ENCODE measurements at regions not wholly inside any gene's neighbourhood (a gene's known extent, or its start where the extent isn't known, plus 50 kb on each side); places are given as distances from the start of the nearest gene placed in this dataset.
"Not testable (repeated sequence)": the region's sequence is repeated elsewhere in the genome, so short reads cannot be mapped to it uniquely, and the experiment has no call there.

- Histone ChIP-seq H2AFZ (ENCODE audit: low read length) (no peak overlapping the region), H3K4me1 (ENCODE audit: low read length) (no peaks in the 10 kb centered on the region; the same call in 1 of the 2 replicates), H3K9ac (ENCODE audit: low read length) (no peak overlapping the region), H4K20me1 (ENCODE audit: insufficient read depth, low read depth, low read length) (no peaks in the 10 kb centered on the region), H3K27me3 (ENCODE audit: low read length) (no peaks in the 10 kb centered on the region), H3K27ac (ENCODE audit: low read length) (no peak overlapping the region), H3K9me3 (ENCODE audit: low read length) (no peaks in the 10 kb centered on the region), H3K4me3 (ENCODE audit: low read length) (no peak overlapping the region), H3K79me2 (ENCODE audit: low read length) (no peaks in the 10 kb centered on the region), H3K36me3 (ENCODE audit: insufficient read depth, low read length) (no peaks in the 10 kb centered on the region), H3K4me2 (ENCODE audit: low read depth, low read length, poor library complexity, severe bottlenecking) (no peak overlapping the region), H3K9me2 (replicated peaks; ENCODE audit: insufficient read depth, low read length) (no peaks in the 10 kb centered on the region)
- no peak for DNase-seq
These were observed 65.2 kb upstream of the LRPPRC start for GRCh38 chr2:44060990-44061389.

GRCh38 chr2:44061469-44061868 lies 65.7 kb upstream of the LRPPRC start:
- Histone ChIP-seq H3K79me2 (ENCODE audit: low read length) (no peaks in the 10 kb centered on the region), H3K4me2 (ENCODE audit: low read depth, low read length, poor library complexity, severe bottlenecking) (no peak overlapping the region), H3K36me3 (ENCODE audit: insufficient read depth, low read length) (no peaks in the 10 kb centered on the region), H3K4me1 (ENCODE audit: low read length) (no peaks in the 10 kb centered on the region; the same call in 1 of the 2 replicates), H3K9me3 (ENCODE audit: low read length) (no peaks in the 10 kb centered on the region), H2AFZ (ENCODE audit: low read length) (no peak overlapping the region), H3K9ac (ENCODE audit: low read length) (no peak overlapping the region), H3K27me3 (ENCODE audit: low read length) (no peaks in the 10 kb centered on the region), H3K27ac (ENCODE audit: low read length) (no peak overlapping the region), H4K20me1 (ENCODE audit: insufficient read depth, low read depth, low read length) (no peaks in the 10 kb centered on the region), H3K4me3 (ENCODE audit: low read length) (no peak overlapping the region), H3K9me2 (replicated peaks; ENCODE audit: insufficient read depth, low read length) (no peaks in the 10 kb centered on the region)
- no peak for DNase-seq

DNA sequence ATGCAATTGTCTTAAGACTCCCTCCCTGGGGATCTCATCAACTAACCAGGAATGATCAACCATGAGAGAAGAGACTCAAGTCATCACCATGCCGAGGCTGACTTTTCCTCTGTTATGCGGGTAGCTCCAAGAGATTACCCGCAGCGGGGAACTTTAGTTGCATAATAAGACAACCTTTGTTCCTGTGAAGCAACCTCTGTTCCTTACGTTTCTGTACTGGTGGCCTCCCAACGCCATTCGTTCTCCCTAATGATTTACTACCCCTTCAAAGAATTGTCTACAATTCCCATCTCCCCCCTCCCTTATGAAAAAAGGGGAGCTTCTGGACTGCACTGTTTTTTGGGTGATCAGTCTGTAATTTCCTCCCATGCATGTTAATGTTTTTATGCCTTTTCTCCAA lies 66.1 kb upstream of the LRPPRC start:
- H3K9ac ChIP-seq (ENCODE audit: low read length), result no peak overlapping the region
- H3K79me2 ChIP-seq (ENCODE audit: low read length), result no peaks in the 10 kb centered on the region
- no peaks in the 10 kb centered on the region for H3K27me3 ChIP-seq (ENCODE audit: low read length)
- no peak overlapping the region for H2AFZ ChIP-seq (ENCODE audit: low read length)
- H3K4me1 ChIP-seq (ENCODE audit: low read length), result no peaks in the 10 kb centered on the region; the same call in 1 of the 2 replicates
- H3K9me2 ChIP-seq (replicated peaks; ENCODE audit: insufficient read depth, low read length), result no peaks in the 10 kb centered on the region
- no peak overlapping the region for H3K4me3 ChIP-seq (ENCODE audit: low read length)
- DNase-seq, result no peak
- H3K9me3 ChIP-seq (ENCODE audit: low read length), result no peaks in the 10 kb centered on the region
- H3K36me3 ChIP-seq (ENCODE audit: insufficient read depth, low read length), result no peaks in the 10 kb centered on the region
- no peaks in the 10 kb centered on the region for H4K20me1 ChIP-seq (ENCODE audit: insufficient read depth, low read depth, low read length)
- H3K4me2 ChIP-seq (ENCODE audit: low read depth, low read length, poor library complexity, severe bottlenecking), result no peak overlapping the region
- H3K27ac ChIP-seq (ENCODE audit: low read length), result no peak overlapping the region

GRCh38 chr2:44063033-44063432 lies 67.2 kb upstream of the LRPPRC start:
- no peaks in the 10 kb centered on the region for H3K79me2 ChIP-seq (ENCODE audit: low read length)
- no peaks in the 10 kb centered on the region; the same call in 1 of the 2 replicates for H3K4me1 ChIP-seq (ENCODE audit: low read length)
- no peaks in the 10 kb centered on the region for H3K9me3 ChIP-seq (ENCODE audit: low read length)
- no peak overlapping the region for H3K9ac ChIP-seq (ENCODE audit: low read length)
- no peaks in the 10 kb centered on the region for H3K27me3 ChIP-seq (ENCODE audit: low read length)
- H3K36me3 ChIP-seq (ENCODE audit: insufficient read depth, low read length), result no peaks in the 10 kb centered on the region
- no peak overlapping the region for H3K4me3 ChIP-seq (ENCODE audit: low read length)
- H3K27ac ChIP-seq (ENCODE audit: low read length), result no peak overlapping the region
- H2AFZ ChIP-seq (ENCODE audit: low read length), result no peak overlapping the region
- H4K20me1 ChIP-seq (ENCODE audit: insufficient read depth, low read depth, low read length), result no peaks in the 10 kb centered on the region
- DNase-seq, result no peak
- no peak overlapping the region for H3K4me2 ChIP-seq (ENCODE audit: low read depth, low read length, poor library complexity, severe bottlenecking)
- no peaks in the 10 kb centered on the region for H3K9me2 ChIP-seq (replicated peaks; ENCODE audit: insufficient read depth, low read length)

DNA sequence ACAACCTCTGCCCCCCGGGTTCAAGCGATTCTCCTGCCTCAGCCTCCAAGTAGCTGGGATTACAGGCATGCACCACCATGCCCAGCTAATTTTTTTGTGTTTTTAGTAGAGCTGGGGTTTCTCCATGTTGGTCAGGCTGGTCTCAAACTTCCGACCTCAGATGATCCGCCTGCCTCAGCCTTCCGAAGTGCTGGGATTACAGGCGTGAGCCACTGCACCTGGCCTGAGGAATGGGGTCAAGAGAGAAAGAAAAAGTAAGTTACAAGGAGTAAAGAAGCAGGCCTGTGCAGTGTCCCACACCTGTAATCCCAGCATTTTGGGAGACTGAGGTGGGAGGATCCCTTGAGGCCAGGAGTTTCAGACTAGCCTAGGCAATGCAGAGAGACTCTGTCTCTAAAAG lies 68.5 kb upstream of the LRPPRC start:
- not testable (repeated sequence) for H3K36me3 ChIP-seq (ENCODE audit: insufficient read depth, low read length); H3K4me1 ChIP-seq (ENCODE audit: low read length); H3K9ac ChIP-seq (ENCODE audit: low read length); H3K4me2 ChIP-seq (ENCODE audit: low read depth, low read length, poor library complexity, severe bottlenecking); H2AFZ ChIP-seq (ENCODE audit: low read length); H3K4me3 ChIP-seq (ENCODE audit: low read length); H3K79me2 ChIP-seq (ENCODE audit: low read length); H3K9me3 ChIP-seq (ENCODE audit: low read length); H3K27ac ChIP-seq (ENCODE audit: low read length); H4K20me1 ChIP-seq (ENCODE audit: insufficient read depth, low read depth, low read length); DNase-seq; H3K27me3 ChIP-seq (ENCODE audit: low read length); H3K9me2 ChIP-seq (replicated peaks; ENCODE audit: insufficient read depth, low read length)

DNA sequence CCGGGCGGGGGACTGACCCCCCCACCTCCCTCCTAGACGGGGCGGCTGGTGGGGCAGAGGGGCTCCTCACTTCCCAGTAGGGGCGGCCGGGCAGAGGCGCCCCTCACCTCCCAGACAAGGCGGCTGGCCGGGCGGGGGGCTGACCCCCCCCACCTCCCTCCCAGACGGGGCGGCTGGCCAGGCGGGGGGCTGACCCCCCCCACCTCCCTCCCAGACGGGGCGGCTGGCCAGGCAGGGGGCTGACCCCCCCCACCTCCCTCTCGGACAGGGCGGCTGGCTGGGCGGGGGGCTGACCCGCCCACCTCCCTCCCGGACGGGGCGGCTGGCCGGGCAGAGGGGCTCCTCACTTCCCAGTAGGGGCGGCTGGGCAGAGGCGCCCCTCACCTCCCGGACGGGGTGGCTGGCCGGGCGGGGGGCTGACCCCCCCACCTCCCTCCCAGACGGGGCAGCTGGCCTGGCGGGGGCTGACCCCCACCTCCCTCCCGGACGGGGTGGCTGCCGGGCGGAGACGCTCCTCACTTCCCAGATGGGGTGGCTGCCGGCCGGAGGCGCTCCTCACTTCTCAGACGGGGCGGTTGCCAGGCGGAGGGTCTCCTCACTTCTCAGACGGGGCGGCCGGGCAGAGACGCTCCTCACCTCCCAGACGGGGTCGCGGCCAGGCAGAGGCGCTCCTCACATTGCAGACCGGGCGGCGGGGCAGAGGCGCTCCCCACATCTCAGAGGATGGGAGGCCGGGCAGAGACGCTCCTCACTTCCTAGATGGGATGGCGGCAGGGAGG lies 71.4 kb upstream of the LRPPRC start:
- not testable (repeated sequence) for H3K27me3 ChIP-seq (ENCODE audit: low read length); H3K9me2 ChIP-seq (replicated peaks; ENCODE audit: insufficient read depth, low read length); H3K9ac ChIP-seq (ENCODE audit: low read length); H2AFZ ChIP-seq (ENCODE audit: low read length); H4K20me1 ChIP-seq (ENCODE audit: insufficient read depth, low read depth, low read length); H3K36me3 ChIP-seq (ENCODE audit: insufficient read depth, low read length); H3K4me2 ChIP-seq (ENCODE audit: low read depth, low read length, poor library complexity, severe bottlenecking); H3K79me2 ChIP-seq (ENCODE audit: low read length); H3K4me3 ChIP-seq (ENCODE audit: low read length); H3K9me3 ChIP-seq (ENCODE audit: low read length); DNase-seq; H3K27ac ChIP-seq (ENCODE audit: low read length); H3K4me1 ChIP-seq (ENCODE audit: low read length)

- not testable (repeated sequence) for H3K4me2 ChIP-seq (ENCODE audit: low read depth, low read length, poor library complexity, severe bottlenecking); H3K9me3 ChIP-seq (ENCODE audit: low read length); H3K27me3 ChIP-seq (ENCODE audit: low read length); DNase-seq; H3K4me3 ChIP-seq (ENCODE audit: low read length); H3K9ac ChIP-seq (ENCODE audit: low read length); H3K27ac ChIP-seq (ENCODE audit: low read length); H3K9me2 ChIP-seq (replicated peaks; ENCODE audit: insufficient read depth, low read length); H2AFZ ChIP-seq (ENCODE audit: low read length); H3K36me3 ChIP-seq (ENCODE audit: insufficient read depth, low read length); H4K20me1 ChIP-seq (ENCODE audit: insufficient read depth, low read depth, low read length); H3K4me1 ChIP-seq (ENCODE audit: low read length); H3K79me2 ChIP-seq (ENCODE audit: low read length)
These were observed 72.0 kb upstream of the LRPPRC start for GRCh38 chr2:44067791-44068181.

DNA sequence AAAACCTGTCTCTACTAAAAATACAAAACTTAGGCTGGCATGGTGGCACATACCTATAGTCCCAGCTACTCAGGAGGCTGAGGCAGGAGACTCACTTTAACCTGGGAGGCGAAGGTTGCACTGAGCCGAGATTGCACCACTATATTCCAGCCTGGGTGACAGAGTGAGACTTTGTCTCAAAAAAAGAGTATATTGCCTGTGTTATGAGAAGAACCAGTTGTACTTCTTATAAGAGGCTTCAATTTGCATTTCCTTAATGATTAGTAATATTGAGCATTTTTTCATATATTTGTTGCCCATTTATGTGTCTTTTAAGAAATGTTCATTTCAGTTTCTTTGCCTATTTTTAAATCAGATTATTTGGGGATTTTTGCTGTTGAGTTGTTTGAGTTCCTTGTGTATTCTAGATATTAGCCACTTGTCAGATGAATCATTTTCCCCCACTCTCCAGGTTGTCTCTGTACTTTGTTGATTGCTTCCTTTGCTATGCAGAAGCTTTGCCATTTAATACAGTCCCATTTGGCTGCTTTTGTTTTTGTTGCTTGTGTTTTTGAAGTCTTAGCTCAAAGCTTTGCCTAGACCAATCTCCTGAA lies 75.8 kb upstream of the LRPPRC start:
- no peaks in the 10 kb centered on the region for H3K36me3 ChIP-seq (ENCODE audit: insufficient read depth, low read length)
- no peak overlapping the region for H3K9ac ChIP-seq (ENCODE audit: low read length)
- H3K4me2 ChIP-seq (ENCODE audit: low read depth, low read length, poor library complexity, severe bottlenecking), result no peak overlapping the region
- H2AFZ ChIP-seq (ENCODE audit: low read length), result no peak overlapping the region
- H3K27me3 ChIP-seq (ENCODE audit: low read length), result no peaks in the 10 kb centered on the region
- H4K20me1 ChIP-seq (ENCODE audit: insufficient read depth, low read depth, low read length), result no peaks in the 10 kb centered on the region
- H3K4me1 ChIP-seq (ENCODE audit: low read length), result no peaks in the 10 kb centered on the region
- no peak overlapping the region for H3K4me3 ChIP-seq (ENCODE audit: low read length)
- H3K9me2 ChIP-seq (replicated peaks; ENCODE audit: insufficient read depth, low read length), result no peaks in the 10 kb centered on the region
- no peaks in the 10 kb centered on the region for H3K9me3 ChIP-seq (ENCODE audit: low read length)
- no peak for DNase-seq
- H3K27ac ChIP-seq (ENCODE audit: low read length), result no peak overlapping the region
- no peaks in the 10 kb centered on the region for H3K79me2 ChIP-seq (ENCODE audit: low read length)
